Spleen (tissue), 7 donors: ENCODE measurements at regions not wholly inside any gene's neighbourhood (a gene's known extent, or its start where the extent isn't known, plus 50 kb on each side); places are given as distances from the start of the nearest gene placed in this dataset.

Experiments used
- POLR2A ChIP-seq, 3 donors: fragments of 450-650 bp; IDR thresholded peaks; one replicate each; pipeline ENCODE4 v1.5.1; 2017; ENCODE audit warnings: antibody characterized with exemption in 3 of 3, mild to moderate bottlenecking in 1 of 3
- POLR2AphosphoS5 ChIP-seq, 3 donors: sonication (generic); formaldehyde crosslinking; IDR thresholded peaks; one replicate each; pipeline ENCODE4 v1.5.1; 2017; ENCODE audit warnings: antibody characterized with exemption in 3 of 3
- TF ChIP-seq, protein P1 (sequence below), 11 experiments: fragments of 200-600 bp in 7 of 11; fragments of 450-650 bp in 4 of 11; sonication (generic) in 4 of 11; IDR thresholded peaks in 8 of 11; conservative IDR thresholded peaks in 3 of 11; 1 replicate in 7 of 11; 2 replicates in 4 of 11; pipeline versions ENCODE4 v1.4.0 to v1.8.0; 2016 to 2021; ENCODE audit warnings: antibody characterized with exemption in 11 of 11, inconsistent platforms in 4 of 11, mild to moderate bottlenecking in 1 of 11
- donor health status: DM: no; HTN: no; CAD: no; lungs with moderate emphysema.
- donor health status: DM: no; HTN: no; CAD: no.
- donor health status: DM: no; HTN: no; CAD: no.

DNA sequence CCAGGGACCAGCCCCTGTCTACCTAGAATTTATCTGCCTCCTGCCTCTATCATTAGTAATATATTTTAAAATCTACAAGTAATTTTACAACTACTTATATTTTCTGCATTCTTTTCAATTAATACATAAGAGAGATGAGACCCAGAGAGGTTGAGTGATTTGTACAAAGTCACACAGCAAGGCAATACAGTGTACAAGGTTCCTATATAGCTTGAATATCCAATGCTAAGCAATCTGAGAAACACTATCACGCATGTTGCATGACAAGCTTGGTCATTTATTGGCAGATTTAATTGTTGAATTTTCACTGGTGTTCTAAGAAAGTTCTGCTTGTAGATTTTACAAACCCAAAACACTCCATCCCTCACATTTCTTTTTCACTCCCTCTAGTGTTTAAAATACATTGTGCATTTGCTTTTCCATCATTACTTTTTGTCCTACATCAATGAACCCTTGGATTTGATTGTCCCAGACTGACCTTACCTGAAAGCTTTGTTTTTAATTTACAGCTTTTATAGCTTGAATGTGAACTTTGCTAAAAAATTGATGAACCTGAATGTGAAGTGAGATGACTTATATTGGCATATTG is 520.9 kb upstream of the CITED2 start:
- TF ChIP-seq POLR2A (IDR thresholded peaks at IDR 0.05) (no peak), POLR2AphosphoS5 (IDR thresholded peaks at IDR 0.05) (no peak)
- TF ChIP-seq, protein P1, sequence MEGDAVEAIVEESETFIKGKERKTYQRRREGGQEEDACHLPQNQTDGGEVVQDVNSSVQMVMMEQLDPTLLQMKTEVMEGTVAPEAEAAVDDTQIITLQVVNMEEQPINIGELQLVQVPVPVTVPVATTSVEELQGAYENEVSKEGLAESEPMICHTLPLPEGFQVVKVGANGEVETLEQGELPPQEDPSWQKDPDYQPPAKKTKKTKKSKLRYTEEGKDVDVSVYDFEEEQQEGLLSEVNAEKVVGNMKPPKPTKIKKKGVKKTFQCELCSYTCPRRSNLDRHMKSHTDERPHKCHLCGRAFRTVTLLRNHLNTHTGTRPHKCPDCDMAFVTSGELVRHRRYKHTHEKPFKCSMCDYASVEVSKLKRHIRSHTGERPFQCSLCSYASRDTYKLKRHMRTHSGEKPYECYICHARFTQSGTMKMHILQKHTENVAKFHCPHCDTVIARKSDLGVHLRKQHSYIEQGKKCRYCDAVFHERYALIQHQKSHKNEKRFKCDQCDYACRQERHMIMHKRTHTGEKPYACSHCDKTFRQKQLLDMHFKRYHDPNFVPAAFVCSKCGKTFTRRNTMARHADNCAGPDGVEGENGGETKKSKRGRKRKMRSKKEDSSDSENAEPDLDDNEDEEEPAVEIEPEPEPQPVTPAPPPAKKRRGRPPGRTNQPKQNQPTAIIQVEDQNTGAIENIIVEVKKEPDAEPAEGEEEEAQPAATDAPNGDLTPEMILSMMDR (IDR thresholded peaks at IDR 0.05 in 8 of 11, conservative IDR thresholded peaks at IDR 0.05 in 3 of 11) = peak in 4 of 11 experiments; percentile 8 to 21 (median 16)
